NCI-H526 (cell line): ENCODE measurements at regions not wholly inside any gene's neighbourhood (a gene's known extent, or its start where the extent isn't known, plus 50 kb on each side); places are given as distances from the start of the nearest gene placed in this dataset.

Experiments
- DNase-seq, 2 experiments: peaks; one replicate each; lab custom pipeline; 2025; lab: John Stamatoyannopoulos, UW

- DNase-seq = no peak
Observed at GRCh38 chr12:5230156-5230555, 186.5 kb downstream of the KCNA5 start.

GRCh38 chr12:5230861-5231260 lies 187.2 kb downstream of the KCNA5 start:
- no peak for DNase-seq

- DNase-seq = no peak
Observed at GRCh38 chr12:5232291-5232690, 188.6 kb downstream of the KCNA5 start.

GRCh38 chr12:5232826-5233500 lies 189.3 kb downstream of the KCNA5 start:
- no peak for DNase-seq

- no peak for DNase-seq
Observed at GRCh38 chr12:5236022-5236640, 192.5 kb downstream of the KCNA5 start.

- DNase-seq = no peak
Observed at GRCh38 chr12:5242440-5242839, 189.5 kb upstream of the NTF3 start.

GRCh38 chr12:5243014-5243413 lies 188.9 kb upstream of the NTF3 start:
- DNase-seq = no peak

GRCh38 chr12:5244513-5244972 lies 187.4 kb upstream of the NTF3 start:
- no peak for DNase-seq

- no peak for DNase-seq
Observed at GRCh38 chr12:5246196-5246595, 185.7 kb upstream of the NTF3 start.

- no peak for DNase-seq
Observed at GRCh38 chr12:5247144-5247543, 184.8 kb upstream of the NTF3 start.

- DNase-seq = no peak
Observed at GRCh38 chr12:5248230-5248629, 183.7 kb upstream of the NTF3 start.

- no peak for DNase-seq
Observed at GRCh38 chr12:5248999-5249526, 182.8 kb upstream of the NTF3 start.

GRCh38 chr12:5251092-5251491 lies 180.8 kb upstream of the NTF3 start:
- DNase-seq = no peak

- DNase-seq = no peak
Observed at GRCh38 chr12:5251786-5252185, 180.1 kb upstream of the NTF3 start.

GRCh38 chr12:5254703-5255102 lies 177.2 kb upstream of the NTF3 start:
- no peak for DNase-seq

GRCh38 chr12:5257763-5258495 lies 174.0 kb upstream of the NTF3 start:
- no peak for DNase-seq

GRCh38 chr12:5258498-5258897 lies 173.4 kb upstream of the NTF3 start:
- no peak for DNase-seq

GRCh38 chr12:5258926-5259325 lies 173.0 kb upstream of the NTF3 start:
- no peak for DNase-seq

- DNase-seq = no peak
Observed at GRCh38 chr12:5259523-5259922, 172.4 kb upstream of the NTF3 start.

GRCh38 chr12:5260086-5260485 lies 171.8 kb upstream of the NTF3 start:
- no peak for DNase-seq

GRCh38 chr12:5260591-5261086 lies 171.3 kb upstream of the NTF3 start:
- DNase-seq = no peak

GRCh38 chr12:5262450-5262849 lies 169.5 kb upstream of the NTF3 start:
- no peak for DNase-seq

- no peak for DNase-seq
Observed at GRCh38 chr12:5262885-5263284, 169.0 kb upstream of the NTF3 start.
